Calu3 (cell line): ENCODE measurements at regions not wholly inside any gene's neighbourhood (a gene's known extent, or its start where the extent isn't known, plus 50 kb on each side); places are given as distances from the start of the nearest gene placed in this dataset.

Experiments
- BruUV-seq: library from RNA; stranded (reverse); fragments of 400-500 nt; replicated peaks from 2 replicates; lab custom pipeline; 2021; lab: Mats Ljungman, UMichigan
- CTCF ChIA-PET: fragments of 300-600 bp; sonication (Branson Sonifier 250); formaldehyde crosslinking; loops from one replicate; lab custom pipeline; 2022; ENCODE audit warnings: antibody characterized with exemption; lab: Charles Lee
- DNase-seq: peaks from one replicate; pipeline ENCODE4 v3.0.0; 2022
- H3K27ac Mint-ChIP-seq: one replicate; pipeline ENCODE4 v1.8.0; 2022; ENCODE audit warnings: mixed read lengths; ENCODE audit not compliant: unreplicated experiment
- H3K27me3 Mint-ChIP-seq: one replicate; pipeline ENCODE4 v1.8.0; 2022; ENCODE audit warnings: mixed read lengths; ENCODE audit not compliant: unreplicated experiment
- H3K36me3 Mint-ChIP-seq: one replicate; pipeline ENCODE4 v1.8.0; 2022; ENCODE audit warnings: mild to moderate bottlenecking, moderate library complexity, mixed read lengths; ENCODE audit not compliant: insufficient read depth, unreplicated experiment
- H3K4me1 Mint-ChIP-seq: one replicate; pipeline ENCODE4 v1.8.0; 2022; ENCODE audit warnings: mild to moderate bottlenecking, low read depth, mixed read lengths; ENCODE audit not compliant: unreplicated experiment
- H3K4me3 Mint-ChIP-seq: one replicate; pipeline ENCODE4 v1.8.0; 2022; ENCODE audit warnings: mild to moderate bottlenecking, low read depth, moderate library complexity, mixed read lengths; ENCODE audit not compliant: unreplicated experiment
- H3K9me3 Mint-ChIP-seq: one replicate; pipeline ENCODE4 v1.8.0; 2022; ENCODE audit warnings: low read depth, mixed read lengths; ENCODE audit not compliant: unreplicated experiment
- CTCF ChIP-seq: fragments of 200-600 bp; IDR thresholded peaks from one replicate; pipeline ENCODE4 v1.8.0; 2022; ENCODE audit warnings: antibody characterized with exemption; ENCODE audit not compliant: unreplicated experiment
- intact Hi-C: fragments of 100-400 bp; cut with micrococcal nuclease; formaldehyde crosslinking; loops from one replicate; pipeline ENCODE4 v1.10.0; 2022; ENCODE audit not compliant: unreplicated experiment

- CTCF ChIA-PET, result no interaction called here
- Mint-ChIP-seq H3K27me3 (peaks cover 26% of the 10 kb centered on the region), H3K4me3 (no peak overlapping the region), H3K27ac (no peak overlapping the region), H3K4me1 (no peaks in the 10 kb centered on the region), H3K9me3 (no peaks in the 10 kb centered on the region), H3K36me3 (no peaks in the 10 kb centered on the region)
- no peak for TF ChIP-seq CTCF
- no peak for DNase-seq
- intact Hi-C loops, result no loop called here
- no TSS peak for BruUV-seq
These were observed 61.1 kb upstream of the SEM1 start for GRCh38 chr7:96770758-96771157.

- intact Hi-C loops, result no loop called here
- Mint-ChIP-seq H3K9me3 (no peaks in the 10 kb centered on the region), H3K4me3 (no peak overlapping the region), H3K27ac (no peak overlapping the region), H3K36me3 (no peaks in the 10 kb centered on the region), H3K4me1 (no peaks in the 10 kb centered on the region), H3K27me3 (peaks cover 26% of the 10 kb centered on the region)
- no TSS peak for BruUV-seq
- CTCF ChIA-PET, result no interaction called here
- no peak for TF ChIP-seq CTCF
- no peak for DNase-seq
These were observed 62.6 kb upstream of the SEM1 start for GRCh38 chr7:96772139-96772694.

- DNase-seq, result no peak
- CTCF ChIA-PET, result no interaction called here
- H3K27ac Mint-ChIP-seq, result no peak overlapping the region
- no TSS peak for BruUV-seq
- H3K36me3 Mint-ChIP-seq, result no peaks in the 10 kb centered on the region
- no peak overlapping the region for H3K4me3 Mint-ChIP-seq
- intact Hi-C loops, result no loop called here
- H3K9me3 Mint-ChIP-seq, result no peaks in the 10 kb centered on the region
- no peaks in the 10 kb centered on the region for H3K4me1 Mint-ChIP-seq
- H3K27me3 Mint-ChIP-seq, result peaks cover 26% of the 10 kb centered on the region
- TF ChIP-seq CTCF, result no peak
These were observed 63.8 kb upstream of the SEM1 start for GRCh38 chr7:96773483-96773882.

- intact Hi-C loops, result no loop called here
- BruUV-seq, result no TSS peak
- CTCF ChIA-PET, result no interaction called here
- no peaks in the 10 kb centered on the region for H3K4me1 Mint-ChIP-seq
- no peak overlapping the region for H3K27ac Mint-ChIP-seq
- H3K9me3 Mint-ChIP-seq, result no peaks in the 10 kb centered on the region
- peaks cover 26% of the 10 kb centered on the region for H3K27me3 Mint-ChIP-seq
- H3K36me3 Mint-ChIP-seq, result no peaks in the 10 kb centered on the region
- TF ChIP-seq CTCF, result no peak
- H3K4me3 Mint-ChIP-seq, result no peak overlapping the region
- no peak for DNase-seq
These were observed 64.7 kb upstream of the SEM1 start for GRCh38 chr7:96774358-96774757.
